ENCODE measurements at regions not wholly inside any gene's neighbourhood (a gene's known extent, or its start where the extent isn't known, plus 50 kb on each side); places are given as distances from the start of the nearest gene placed in this dataset.

DNA sequence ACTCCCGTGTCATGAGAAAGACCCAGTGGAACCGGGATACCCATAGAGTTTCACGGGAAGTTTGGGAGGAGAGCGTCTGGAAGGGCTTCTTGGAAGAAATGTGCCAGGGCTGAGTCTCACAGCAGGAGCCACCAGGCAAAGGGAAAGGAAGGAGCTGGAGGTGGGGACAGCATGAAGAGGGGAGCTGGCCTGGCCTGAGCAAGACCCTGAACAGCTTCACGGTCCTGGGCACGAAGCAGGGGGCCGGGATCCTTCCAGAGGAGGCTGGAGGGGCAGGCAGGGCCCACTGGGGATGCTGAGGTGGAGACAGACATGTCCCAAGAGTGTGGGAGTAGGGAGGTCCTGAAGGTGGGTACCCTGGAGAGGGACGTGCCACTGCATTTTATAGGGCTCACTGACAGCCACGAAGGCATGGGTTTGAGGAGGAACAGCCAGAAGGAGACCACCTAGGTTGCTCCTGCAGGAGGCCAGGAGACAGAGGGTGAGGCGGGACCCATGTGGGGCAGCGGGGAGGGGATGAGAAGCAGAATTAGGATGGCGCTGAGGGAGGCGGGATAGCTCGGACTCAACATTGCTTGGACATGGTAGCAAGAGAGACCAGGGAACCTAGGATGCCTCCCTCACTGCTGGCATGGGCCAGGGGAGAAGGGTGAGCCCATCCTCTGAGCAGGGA is 168.1 kb upstream of the ID2 start:
- DNase-seq (ENCODE audit: extremely low read depth in 1 of 4, low spot score in 3 of 4), result no peak

DNA sequence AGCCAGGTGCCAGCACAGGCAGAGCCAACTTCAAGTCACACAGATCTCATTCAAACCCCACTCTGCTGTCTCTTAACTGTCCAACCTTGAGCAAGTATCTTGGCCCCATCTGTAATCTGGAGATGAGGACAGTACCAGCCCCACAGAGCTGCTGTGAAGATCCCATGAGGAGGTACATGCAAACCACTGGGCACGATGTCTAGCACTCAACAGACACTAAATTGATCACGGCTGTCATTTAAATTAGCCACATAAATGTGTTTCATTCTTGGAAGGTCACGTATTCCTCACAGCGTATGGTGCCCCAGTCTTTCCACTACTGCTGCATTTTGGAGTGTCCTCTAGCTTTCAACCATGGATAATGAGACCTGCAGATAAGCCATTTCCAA is 167.6 kb upstream of the ID2 start:
- H3K36me3 ChIP-seq (ENCODE audit: control insufficient read depth, insufficient read depth, low read length), result no peaks in the 10 kb centered on the region
- peaks cover 13 to 57% of the 10 kb centered on the region in 2 experiments; a peak in 4 of 5 replicates for H3K27me3 ChIP-seq (ENCODE audit: control insufficient read depth in 2 of 2, insufficient read depth in 2 of 2, low read length in 2 of 2)
- no TSS peak for BruUV-seq (replicated peaks)
- H3K4me2 ChIP-seq (ENCODE audit: insufficient read depth, low read length), result no peak overlapping the region
- ChIA-PET CTCF (ENCODE audit: low intra/inter-chr PET ratio) (no interaction called here), POLR2A (interaction anchor here (0.7 kb wide), 1 partner anchor 8 kb away, joined by 3 read pairs; no protein-coding TSS in a partner anchor)
- no peak overlapping the region for H3K9ac ChIP-seq (ENCODE audit: insufficient read depth in 1 of 2, low read depth in 2 of 2, low read length in 2 of 2)
- 10% methylated on average over 4 of the region's 4 CpGs for WGBS (ENCODE audit: insufficient coverage, low coverage, missing lambda C conversion rate)
- intact Hi-C loops (cut with micrococcal nuclease) (loop anchor here (10.0 kb wide), 1 partner anchor 601 kb away; no protein-coding TSS in a partner anchor), in situ Hi-C loops (cut with MboI) (no loop called here)
- no peaks in the 10 kb centered on the region for H3K9me1 ChIP-seq (ENCODE audit: control insufficient read depth, insufficient read depth, low read length)
- no peak for FAIRE-seq
- H2AFZ ChIP-seq (ENCODE audit: low read depth, low read length), result no peak overlapping the region
- no peaks in the 10 kb centered on the region for H4K20me1 ChIP-seq (replicated peaks; ENCODE audit: control insufficient read depth, insufficient read depth, low read length)
- no peak for ATAC-seq
- TF ChIP-seq TAF7 (tag; IDR thresholded peaks at IDR 0.05), result no peak
- TF ChIP-seq FOXA1 (IDR thresholded peaks at IDR 0.05; ENCODE audit: borderline replicate concordance), result no peak
- no peak overlapping the region for H3K4me3 ChIP-seq
- no peaks in the 10 kb centered on the region; a peak in 2 of 5 replicates for H3K4me1 ChIP-seq (replicated peaks in 1 of 2; ENCODE audit: control insufficient read depth in 2 of 2, insufficient read depth in 2 of 2, low read length in 2 of 2)
- H3K79me2 ChIP-seq (ENCODE audit: control insufficient read depth, insufficient read depth, low read length), result no peaks in the 10 kb centered on the region
- no peak overlapping the region for H3K27ac ChIP-seq (ENCODE audit: extremely low read depth, low read depth, low read length)
- DNase-seq (ENCODE audit: extremely low read depth in 1 of 4, low spot score in 3 of 4), result no peak
- H3K9me3 ChIP-seq (replicated peaks; ENCODE audit: control insufficient read depth, insufficient read depth, low read depth, low read length), result no peaks in the 10 kb centered on the region; the same call in 1 of the 2 replicates

More for the DNA sequence above, 168.1 kb upstream of the ID2 start:
- Histone ChIP-seq H3K27me3 (ENCODE audit: control insufficient read depth in 2 of 2, insufficient read depth in 2 of 2, low read length in 2 of 2) (peaks cover 13 to 57% of the 10 kb centered on the region in 2 experiments; a peak in 4 of 5 replicates), H3K4me3 (no peak overlapping the region), H2AFZ (ENCODE audit: low read depth, low read length) (no peak overlapping the region), H3K4me1 (replicated peaks in 1 of 2; ENCODE audit: control insufficient read depth in 2 of 2, insufficient read depth in 2 of 2, low read length in 2 of 2) (no peaks in the 10 kb centered on the region; a peak in 2 of 5 replicates), H3K9me3 (replicated peaks; ENCODE audit: control insufficient read depth, insufficient read depth, low read depth, low read length) (peaks cover 2% of the 10 kb centered on the region; the same call in 1 of the 2 replicates), H3K79me2 (ENCODE audit: control insufficient read depth, insufficient read depth, low read length) (no peaks in the 10 kb centered on the region), H3K4me2 (ENCODE audit: insufficient read depth, low read length) (no peak overlapping the region), H3K27ac (ENCODE audit: extremely low read depth, low read depth, low read length) (no peak overlapping the region), H3K36me3 (ENCODE audit: control insufficient read depth, insufficient read depth, low read length) (no peaks in the 10 kb centered on the region), H3K9ac (ENCODE audit: insufficient read depth in 1 of 2, low read depth in 2 of 2, low read length in 2 of 2) (no peak overlapping the region), H4K20me1 (replicated peaks; ENCODE audit: control insufficient read depth, insufficient read depth, low read length) (no peaks in the 10 kb centered on the region), H3K9me1 (ENCODE audit: control insufficient read depth, insufficient read depth, low read length) (no peaks in the 10 kb centered on the region)
- 3% methylated on average over 12 of the region's 14 CpGs for WGBS (ENCODE audit: insufficient coverage, low coverage, missing lambda C conversion rate)
- ChIA-PET POLR2A (interaction anchor here (1.1 kb wide), 1 partner anchor 17 kb away, joined by 5 read pairs; no protein-coding TSS in a partner anchor), CTCF (ENCODE audit: low intra/inter-chr PET ratio) (no interaction called here)
- intact Hi-C loops (cut with micrococcal nuclease) (loop anchor here (10.0 kb wide), 1 partner anchor 601 kb away; no protein-coding TSS in a partner anchor), in situ Hi-C loops (cut with MboI) (no loop called here)
- no TSS peak for BruUV-seq (replicated peaks)
- ATAC-seq (no peak), FAIRE-seq (no peak)
- no peak for TF ChIP-seq CGGBP1 (CRISPR knock-in tag; IDR thresholded peaks at IDR 0.05)
- TF ChIP-seq FOXP1 (CRISPR knock-in tag; IDR thresholded peaks at IDR 0.05), result no peak
- no peak for TF ChIP-seq HDGF (IDR thresholded peaks at IDR 0.05)
- TF ChIP-seq MEF2A (IDR thresholded peaks at IDR 0.05; ENCODE audit: control insufficient read depth, low read depth, low read length), result no peak
- TF ChIP-seq ZNF76 (CRISPR knock-in tag; IDR thresholded peaks at IDR 0.05; ENCODE audit: borderline replicate concordance), result no peak
- no peak for TF ChIP-seq ATF7 (IDR thresholded peaks at IDR 0.05)
- no peak for TF ChIP-seq ZNF134 (CRISPR knock-in tag; conservative IDR thresholded peaks at IDR 0.05)
- no peak for TF ChIP-seq TAL1 (IDR thresholded peaks at IDR 0.05)

All from K562 (cell line).